Brain microvascular endothelial cell (primary cell): ENCODE measurements at regions not wholly inside any gene's neighbourhood (a gene's known extent, or its start where the extent isn't known, plus 50 kb on each side); places are given as distances from the start of the nearest gene placed in this dataset.

Experiments used
- DNase-seq: peaks from one replicate; pipeline ENCODE4 v3.0.0-alpha.2; 2020
- H3K27ac ChIP-seq: fragments of 250-450 bp; sonication (Bioruptor Pico); 2 replicates; pipeline ENCODE4 v1.5.1; 2020; ENCODE audit warnings: mild to moderate bottlenecking, moderate library complexity
- H3K27me3 ChIP-seq: fragments of 250-450 bp; sonication (Bioruptor Pico); replicated peaks from 2 replicates; pipeline ENCODE4 v1.5.1; 2020; ENCODE audit warnings: mild to moderate bottlenecking
- H3K36me3 ChIP-seq: fragments of 250-450 bp; sonication (Bioruptor Pico); replicated peaks from 2 replicates; pipeline ENCODE4 v1.5.1; 2020; ENCODE audit warnings: mild to moderate bottlenecking
- H3K4me3 ChIP-seq: 2 replicates; pipeline ENCODE4 v1.5.1; 2011; ENCODE audit warnings: low read depth, mild to moderate bottlenecking, control low read depth, low read length, moderate library complexity
- in situ Hi-C: cut with HindIII; loops from 2 replicates; pipeline ENCODE4 v1.10.0; 2017; ENCODE audit warnings: low sequenced_read_pairs, low pct_ligation_motif_present
- TF ChIP-seq, protein P1 (sequence below): IDR thresholded peaks from 2 replicates; pipeline ENCODE4 v1.5.1; 2011; ENCODE audit warnings: low read depth, mild to moderate bottlenecking, moderate library complexity, low read length, control low read depth, inconsistent platforms; ENCODE audit errors: missing control alignments

DNA sequence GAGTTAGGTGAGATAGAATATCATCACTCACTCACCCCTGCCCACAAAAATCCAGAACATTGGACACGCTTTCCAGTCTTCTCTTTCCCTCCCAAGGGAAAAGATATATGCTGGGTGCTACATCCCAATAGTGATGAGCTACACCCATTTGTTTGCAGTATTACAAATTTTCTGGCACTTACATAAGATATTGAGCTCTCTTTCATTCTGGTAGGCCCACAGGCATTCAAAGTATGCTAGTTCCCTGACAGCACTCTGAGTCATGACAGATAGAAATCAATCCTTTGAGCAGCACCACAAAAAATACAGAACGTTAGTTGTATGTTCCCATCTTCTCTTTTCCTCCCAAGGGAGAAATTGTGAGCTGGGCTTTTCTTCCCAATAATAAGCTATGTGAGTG, 477.6 kb upstream of the GRID2 start:
- Histone ChIP-seq H3K27ac (no peak overlapping the region), H3K4me3 (no peak overlapping the region), H3K27me3 (no peaks in the 10 kb centered on the region), H3K36me3 (no peaks in the 10 kb centered on the region)
- TF ChIP-seq, protein P1, sequence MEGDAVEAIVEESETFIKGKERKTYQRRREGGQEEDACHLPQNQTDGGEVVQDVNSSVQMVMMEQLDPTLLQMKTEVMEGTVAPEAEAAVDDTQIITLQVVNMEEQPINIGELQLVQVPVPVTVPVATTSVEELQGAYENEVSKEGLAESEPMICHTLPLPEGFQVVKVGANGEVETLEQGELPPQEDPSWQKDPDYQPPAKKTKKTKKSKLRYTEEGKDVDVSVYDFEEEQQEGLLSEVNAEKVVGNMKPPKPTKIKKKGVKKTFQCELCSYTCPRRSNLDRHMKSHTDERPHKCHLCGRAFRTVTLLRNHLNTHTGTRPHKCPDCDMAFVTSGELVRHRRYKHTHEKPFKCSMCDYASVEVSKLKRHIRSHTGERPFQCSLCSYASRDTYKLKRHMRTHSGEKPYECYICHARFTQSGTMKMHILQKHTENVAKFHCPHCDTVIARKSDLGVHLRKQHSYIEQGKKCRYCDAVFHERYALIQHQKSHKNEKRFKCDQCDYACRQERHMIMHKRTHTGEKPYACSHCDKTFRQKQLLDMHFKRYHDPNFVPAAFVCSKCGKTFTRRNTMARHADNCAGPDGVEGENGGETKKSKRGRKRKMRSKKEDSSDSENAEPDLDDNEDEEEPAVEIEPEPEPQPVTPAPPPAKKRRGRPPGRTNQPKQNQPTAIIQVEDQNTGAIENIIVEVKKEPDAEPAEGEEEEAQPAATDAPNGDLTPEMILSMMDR, result no peak
- peak; percentile 1 for DNase-seq
- in situ Hi-C loops, result no loop called here

DNA sequence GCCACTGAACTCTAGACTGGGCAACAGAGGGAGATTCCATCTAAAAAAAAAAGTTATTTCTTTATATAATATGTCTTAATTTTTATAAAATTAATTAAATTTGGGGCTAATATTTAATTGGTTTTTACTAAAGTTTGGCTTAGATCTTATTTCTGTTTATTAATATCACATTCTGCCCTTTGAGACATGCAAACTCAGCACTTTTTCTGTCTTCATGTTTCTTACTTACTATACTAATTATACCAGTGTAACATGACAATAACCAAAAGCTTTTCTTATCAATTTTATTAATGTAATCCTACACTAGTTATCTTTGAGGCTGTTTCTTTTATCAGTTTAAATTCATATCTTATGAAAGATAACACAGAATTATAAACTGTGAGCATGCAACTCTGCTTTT, 475.9 kb upstream of the GRID2 start:
- in situ Hi-C loops, result no loop called here
- TF ChIP-seq, protein P1, result no peak
- H3K27me3 ChIP-seq, result no peaks in the 10 kb centered on the region
- DNase-seq, result no peak
- H3K36me3 ChIP-seq, result no peaks in the 10 kb centered on the region
- no peak overlapping the region for H3K27ac ChIP-seq
- no peak overlapping the region for H3K4me3 ChIP-seq

DNA sequence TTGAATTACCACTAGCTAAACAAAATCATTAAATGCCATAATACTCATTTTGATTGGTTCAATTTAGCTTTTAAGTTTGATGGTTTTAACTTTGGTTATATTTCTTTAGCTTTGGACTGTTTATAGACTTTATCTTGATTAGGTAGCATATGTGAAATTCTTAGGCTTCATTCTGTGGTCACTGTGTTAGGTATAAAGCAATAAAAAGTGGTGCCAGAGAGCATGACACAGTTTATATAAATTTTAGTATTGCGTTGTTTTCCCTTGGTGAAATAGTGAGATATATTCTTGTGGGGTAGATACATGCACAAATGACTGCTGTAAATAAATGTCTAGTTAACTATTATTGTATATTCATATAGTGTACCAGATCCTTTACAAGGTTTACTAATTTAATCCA, 474.2 kb upstream of the GRID2 start:
- no peak for DNase-seq
- no peaks in the 10 kb centered on the region for H3K36me3 ChIP-seq
- no peak overlapping the region for H3K27ac ChIP-seq
- no peaks in the 10 kb centered on the region for H3K27me3 ChIP-seq
- no peak overlapping the region for H3K4me3 ChIP-seq
- TF ChIP-seq, protein P1, result no peak
- in situ Hi-C loops, result no loop called here

DNA sequence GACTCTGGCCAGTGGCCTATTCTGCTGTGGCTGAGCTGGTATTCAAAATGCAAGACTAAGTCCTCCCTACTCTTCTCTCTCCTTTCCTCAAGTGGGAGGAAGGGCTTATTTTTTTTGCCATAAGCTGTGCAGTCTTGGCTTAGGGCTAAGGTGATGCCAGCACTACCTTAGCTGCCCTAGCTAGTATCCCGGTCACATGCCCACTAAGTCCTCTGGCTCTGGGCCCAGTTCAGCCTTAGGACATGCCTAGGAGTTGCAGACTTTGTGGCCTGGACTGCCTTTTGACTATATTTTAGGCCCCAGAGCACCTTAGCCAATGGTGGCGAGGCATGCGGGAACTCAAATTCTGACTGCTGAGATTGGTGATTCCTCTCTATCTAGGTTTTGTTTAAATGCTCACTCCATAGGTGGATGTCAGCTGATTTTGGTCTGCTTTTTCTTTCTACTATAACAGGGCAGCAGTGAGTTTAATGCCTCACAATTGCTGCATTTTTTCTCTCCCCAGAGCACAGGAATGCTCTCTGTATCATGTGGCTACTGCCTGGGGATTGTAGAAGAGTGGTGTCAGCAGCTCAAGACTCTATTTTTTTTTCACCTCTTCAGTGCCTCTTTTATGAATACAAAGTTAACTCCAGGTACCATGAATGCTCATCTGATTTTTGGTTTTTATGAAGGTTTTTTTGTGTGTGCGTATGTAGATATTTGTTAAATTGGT, 472.9 kb upstream of the GRID2 start:
- no peak for DNase-seq
- TF ChIP-seq, protein P1, result no peak
- Histone ChIP-seq H3K36me3 (no peaks in the 10 kb centered on the region), H3K27me3 (no peaks in the 10 kb centered on the region), H3K4me3 (no peak overlapping the region), H3K27ac (no peak overlapping the region)
- in situ Hi-C loops, result no loop called here

DNA sequence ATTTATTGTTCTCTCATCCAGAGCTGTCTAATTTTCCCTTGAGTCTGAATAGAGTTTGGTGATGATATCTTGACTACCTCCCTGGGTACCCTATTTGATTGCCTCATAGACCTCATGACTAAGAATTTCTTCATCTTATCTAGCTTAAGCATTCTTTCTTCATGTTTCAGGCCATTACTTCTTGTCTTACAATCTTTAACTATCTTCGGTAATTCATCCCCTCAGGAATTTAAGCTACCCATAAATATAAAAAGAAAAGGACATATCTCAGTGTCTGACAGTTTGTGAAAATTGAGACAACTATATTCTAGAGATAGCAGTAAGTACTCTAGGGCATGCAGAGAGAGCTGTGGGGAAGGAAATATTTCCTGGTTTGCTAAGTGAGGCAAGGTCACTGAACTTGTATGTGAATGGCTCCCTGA, 466.1 kb upstream of the GRID2 start:
- Histone ChIP-seq H3K4me3 (no peak overlapping the region), H3K27me3 (no peaks in the 10 kb centered on the region), H3K27ac (no peak overlapping the region), H3K36me3 (no peaks in the 10 kb centered on the region)
- no peak for DNase-seq
- TF ChIP-seq, protein P1, result no peak
- in situ Hi-C loops, result no loop called here
